ENCODE measurements at regions not wholly inside any gene's neighbourhood (a gene's known extent, or its start where the extent isn't known, plus 50 kb on each side); places are given as distances from the start of the nearest gene placed in this dataset.
"Not testable (repeated sequence)": the region's sequence is repeated elsewhere in the genome, so short reads cannot be mapped to it uniquely, and the experiment has no call there.

GRCh38 chr17:73895157-73895556 lies 250.9 kb upstream of the SDK2 start:
- DNase-seq (ENCODE audit: low read depth): no peak

- no peak for DNase-seq (ENCODE audit: low read depth)
These were observed 252.7 kb upstream of the SDK2 start for GRCh38 chr17:73896966-73897365.

- DNase-seq (ENCODE audit: low read depth): no peak
These were observed 255.6 kb upstream of the SDK2 start for GRCh38 chr17:73899839-73900238.

GRCh38 chr17:73900516-73900915 lies 256.3 kb upstream of the SDK2 start:
- no peak for DNase-seq (ENCODE audit: low read depth)

DNA sequence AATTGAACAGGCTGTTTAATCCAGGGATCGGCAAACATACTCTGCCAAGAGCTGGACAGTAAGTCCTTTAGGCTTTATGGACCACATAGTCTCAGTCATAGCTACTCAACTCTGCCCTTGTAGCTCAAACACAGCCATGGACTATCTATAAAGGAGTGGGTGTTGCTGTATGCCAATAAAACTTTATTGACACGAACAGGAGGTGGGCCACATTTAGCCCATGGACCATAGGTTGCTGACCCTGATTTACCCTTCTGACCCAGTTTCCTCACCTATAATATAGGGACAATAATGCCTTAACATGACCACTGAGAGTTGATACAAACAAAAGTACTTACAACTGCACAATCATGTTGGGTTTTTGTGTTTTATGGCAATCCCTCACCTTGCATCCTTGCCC lies 257.0 kb upstream of the SDK2 start:
- no peak for DNase-seq (ENCODE audit: low read depth)

DNA sequence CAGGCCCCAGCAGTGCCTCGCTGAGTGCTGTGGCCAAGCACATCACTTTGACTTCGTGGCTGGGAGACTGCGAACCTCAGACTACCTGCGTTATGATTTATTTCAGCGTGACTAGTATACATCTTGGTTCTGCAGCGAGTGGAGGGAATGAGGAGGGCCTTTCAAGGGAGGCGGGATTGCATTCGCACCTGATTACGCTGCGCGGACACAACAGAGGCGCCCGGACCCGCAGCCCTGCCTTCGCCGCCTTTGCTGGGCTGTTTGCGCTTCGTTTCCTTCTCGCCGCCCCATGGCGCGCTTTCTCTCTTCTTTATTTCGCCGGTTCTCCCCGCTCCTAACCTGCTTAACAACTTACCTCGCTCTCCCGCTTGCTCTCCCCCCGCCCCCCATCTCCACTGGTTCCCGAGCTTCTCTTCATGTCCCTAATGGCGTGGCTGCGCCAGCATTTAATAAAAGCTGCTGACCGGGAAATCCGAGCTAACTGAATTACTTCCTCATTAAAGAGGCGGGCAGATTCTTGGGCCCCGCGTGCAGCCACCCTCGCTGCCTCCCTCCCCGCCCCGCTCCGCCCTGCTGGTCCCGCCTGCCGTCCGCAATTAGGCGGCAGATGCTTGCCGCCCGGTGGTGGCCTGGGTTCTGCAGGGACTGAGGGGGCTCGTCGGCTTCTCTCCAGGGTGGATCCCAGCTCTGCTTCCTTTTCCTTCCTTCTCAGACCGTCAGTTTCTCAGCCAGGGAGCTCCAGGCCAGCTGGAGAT lies 257.6 kb upstream of the SDK2 start:
- DNase-seq (ENCODE audit: low read depth): no peak

DNA sequence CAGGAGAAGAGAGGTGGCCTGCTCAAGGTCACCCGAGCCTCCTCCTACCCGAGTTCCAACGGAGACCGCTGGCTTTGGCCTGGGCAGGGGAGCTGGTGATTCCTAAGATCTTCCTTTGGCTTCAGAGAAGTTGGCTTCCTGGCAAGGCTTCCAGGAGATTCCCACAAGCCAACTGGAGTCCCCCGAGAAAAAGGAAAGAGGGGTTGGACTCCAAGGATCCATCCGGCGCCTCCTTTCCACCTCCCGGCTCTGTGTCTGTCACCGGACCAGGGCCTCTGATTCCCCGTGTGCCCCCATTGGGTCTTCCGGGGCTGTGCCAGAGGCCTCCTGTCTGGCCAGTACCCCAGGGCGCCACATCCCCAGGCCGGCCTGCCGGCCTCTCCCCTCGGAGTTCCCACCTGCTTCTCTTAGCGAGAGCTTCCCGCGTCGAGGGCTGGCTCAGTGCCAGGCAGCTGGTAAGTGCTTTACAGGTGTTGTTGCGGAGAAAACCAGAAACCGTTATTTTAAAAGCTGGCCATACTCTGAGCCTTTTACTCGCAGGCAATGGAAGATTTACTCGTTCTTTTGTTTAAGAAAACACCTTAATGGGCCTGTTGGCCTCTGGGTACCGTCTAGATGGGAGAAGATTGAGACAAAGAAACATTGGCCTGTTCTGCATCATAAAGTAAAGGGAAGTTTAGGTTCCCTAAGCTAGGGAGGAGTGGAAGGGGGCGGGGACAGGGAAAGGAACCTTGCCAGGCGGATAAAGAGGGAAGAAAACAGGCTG lies 258.4 kb upstream of the SDK2 start:
- DNase-seq (ENCODE audit: low read depth): no peak

DNA sequence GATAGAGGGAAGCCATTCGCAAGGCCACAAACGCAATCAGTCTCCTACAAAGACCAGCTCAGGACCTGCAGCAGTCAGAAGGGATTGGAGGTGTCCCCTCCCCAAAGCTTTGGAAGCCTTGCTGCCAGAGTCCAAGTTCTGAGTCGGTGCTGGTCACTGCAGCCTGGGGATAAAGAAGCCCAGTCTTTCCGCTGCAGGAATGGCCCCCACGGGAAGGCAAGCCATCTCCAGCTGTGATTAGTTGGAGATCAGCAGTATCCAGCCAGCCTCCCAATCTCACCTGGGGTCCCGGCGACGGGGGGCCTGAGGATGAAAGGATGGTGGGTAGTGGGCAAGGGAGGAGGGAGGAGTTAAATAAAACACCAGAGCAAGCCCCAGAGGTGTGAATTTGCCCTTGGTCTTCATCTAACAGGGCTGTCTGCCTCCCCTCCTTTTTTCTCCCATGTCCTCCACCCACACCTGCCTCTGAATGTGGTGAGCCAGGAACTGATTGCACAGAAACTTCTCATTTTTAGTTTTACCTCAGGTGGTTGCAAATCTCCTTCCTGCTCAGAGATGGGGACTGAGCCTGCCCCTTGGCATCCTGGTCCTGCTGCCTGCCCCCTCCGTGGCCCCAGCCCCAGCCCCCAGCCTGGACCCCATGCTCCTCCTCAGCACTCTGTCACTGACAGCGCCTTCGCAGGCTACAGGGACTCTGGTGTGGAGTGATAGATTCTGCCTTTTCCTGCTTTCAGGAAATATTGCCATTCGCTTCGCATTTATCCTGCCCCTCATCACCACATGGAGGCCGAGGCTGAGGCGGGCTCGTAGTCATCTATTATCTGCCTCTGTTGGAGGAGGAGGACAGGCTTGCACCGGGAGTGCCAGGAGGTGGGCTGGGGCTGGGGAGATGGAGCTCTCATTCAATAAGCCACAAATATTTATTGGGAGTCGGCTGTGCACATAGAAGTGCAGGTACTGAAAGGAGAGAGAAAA lies 262.9 kb upstream of the SDK2 start:
- DNase-seq (ENCODE audit: low read depth): no peak

GRCh38 chr17:73909186-73909585 lies 264.9 kb upstream of the SDK2 start:
- no peak for DNase-seq (ENCODE audit: low read depth)

DNA sequence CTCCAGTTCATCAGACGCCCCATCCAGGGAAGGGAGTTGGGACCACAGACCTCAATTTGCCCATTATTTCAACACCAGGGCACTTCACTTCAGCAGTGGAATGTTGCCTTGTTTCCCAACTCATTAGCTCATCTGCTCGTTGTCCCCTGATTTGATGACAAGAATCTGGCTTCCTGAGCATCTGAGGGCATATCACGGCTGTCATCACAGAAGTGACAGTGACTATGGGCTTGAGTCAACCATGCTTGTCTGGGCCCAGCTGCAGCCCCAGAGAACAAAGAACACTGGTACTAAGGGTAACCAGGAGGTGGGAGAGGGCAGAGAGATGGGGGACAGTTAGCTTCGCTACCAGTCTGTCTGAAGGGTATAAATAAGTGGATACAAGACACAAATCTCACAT lies 266.0 kb upstream of the SDK2 start:
- no peak for DNase-seq (ENCODE audit: low read depth)

DNA sequence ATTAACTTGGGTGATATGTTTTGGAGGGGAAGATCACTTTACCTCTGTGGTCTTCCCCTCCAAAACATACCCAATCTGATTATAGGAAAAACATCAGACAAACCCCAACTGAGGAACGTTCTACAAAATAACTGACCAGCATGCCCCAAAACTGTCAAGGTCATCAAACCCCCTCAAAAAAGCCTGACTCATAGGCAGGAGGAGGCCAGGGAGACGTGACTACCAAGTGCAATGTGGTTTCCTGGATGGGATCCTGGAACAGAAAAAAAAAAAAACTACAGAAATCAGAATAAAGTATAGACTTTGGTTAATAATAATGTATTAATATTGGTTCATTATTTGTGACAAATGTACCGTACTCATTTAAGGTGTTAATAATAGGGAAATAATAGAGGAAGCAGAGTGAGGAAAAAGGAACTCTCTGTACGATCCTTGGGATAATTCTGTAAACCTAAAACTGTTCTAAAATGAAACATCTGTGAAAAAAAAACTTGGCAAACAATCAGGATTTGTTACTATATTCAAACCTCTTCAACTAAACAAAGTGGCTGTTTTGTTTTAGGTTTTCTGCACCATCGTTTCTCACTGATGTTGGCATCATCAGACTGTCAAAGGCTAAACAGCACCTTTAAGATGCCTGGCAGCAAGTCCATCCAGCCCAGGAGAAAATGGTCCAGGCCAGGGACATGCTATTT lies 266.7 kb upstream of the SDK2 start:
- no peak for DNase-seq (ENCODE audit: low read depth)

- DNase-seq (ENCODE audit: low read depth): no peak
These were observed 267.6 kb upstream of the SDK2 start for GRCh38 chr17:73911726-73912372.

DNA sequence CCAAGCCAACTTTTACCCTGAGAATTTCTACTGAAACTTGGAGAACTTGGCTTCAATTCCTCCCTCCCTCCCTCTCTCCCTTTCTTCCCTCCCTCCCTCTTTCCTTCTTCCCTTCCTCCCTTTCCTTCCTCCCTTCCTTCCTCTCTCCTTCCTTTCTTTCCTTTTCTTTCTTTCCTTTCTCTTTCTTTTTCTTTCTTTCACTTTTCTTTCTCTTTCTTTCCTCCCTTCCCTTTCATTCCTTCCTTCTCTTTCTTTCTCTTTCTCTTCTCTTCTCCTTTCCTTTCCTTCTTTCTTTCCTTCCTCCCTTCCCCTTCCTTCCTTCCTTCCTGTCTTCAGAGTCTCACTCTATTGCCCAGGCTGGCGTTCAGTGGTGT lies 268.1 kb upstream of the SDK2 start:
- DNase-seq (ENCODE audit: low read depth): no peak

GRCh38 chr17:73914536-73915274 lies 270.5 kb upstream of the SDK2 start:
- no peak for DNase-seq (ENCODE audit: low read depth)

DNA sequence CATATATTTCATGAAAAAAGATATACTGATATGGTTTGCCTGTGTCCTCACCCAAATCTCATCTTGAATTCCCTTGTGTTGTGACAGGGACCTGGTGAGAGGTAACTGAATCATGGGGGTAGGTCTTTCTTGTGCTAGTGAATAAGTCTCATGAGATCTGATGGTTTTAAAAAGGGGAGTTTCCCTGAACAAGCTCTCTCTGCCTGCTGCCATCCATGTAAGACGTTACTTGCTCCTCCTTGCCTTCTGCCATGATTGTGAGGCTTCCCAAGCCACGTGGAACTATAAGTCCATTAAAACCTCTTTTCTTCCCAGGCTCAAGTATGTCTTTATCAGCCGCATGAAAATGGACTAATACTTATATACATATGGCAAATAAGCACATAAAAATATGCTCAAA lies 274.8 kb upstream of the SDK2 start:
- not testable (repeated sequence) for DNase-seq (ENCODE audit: low read depth)

- no peak for DNase-seq (ENCODE audit: low read depth)
These were observed 277.1 kb upstream of the SDK2 start for GRCh38 chr17:73921306-73921705.

DNA sequence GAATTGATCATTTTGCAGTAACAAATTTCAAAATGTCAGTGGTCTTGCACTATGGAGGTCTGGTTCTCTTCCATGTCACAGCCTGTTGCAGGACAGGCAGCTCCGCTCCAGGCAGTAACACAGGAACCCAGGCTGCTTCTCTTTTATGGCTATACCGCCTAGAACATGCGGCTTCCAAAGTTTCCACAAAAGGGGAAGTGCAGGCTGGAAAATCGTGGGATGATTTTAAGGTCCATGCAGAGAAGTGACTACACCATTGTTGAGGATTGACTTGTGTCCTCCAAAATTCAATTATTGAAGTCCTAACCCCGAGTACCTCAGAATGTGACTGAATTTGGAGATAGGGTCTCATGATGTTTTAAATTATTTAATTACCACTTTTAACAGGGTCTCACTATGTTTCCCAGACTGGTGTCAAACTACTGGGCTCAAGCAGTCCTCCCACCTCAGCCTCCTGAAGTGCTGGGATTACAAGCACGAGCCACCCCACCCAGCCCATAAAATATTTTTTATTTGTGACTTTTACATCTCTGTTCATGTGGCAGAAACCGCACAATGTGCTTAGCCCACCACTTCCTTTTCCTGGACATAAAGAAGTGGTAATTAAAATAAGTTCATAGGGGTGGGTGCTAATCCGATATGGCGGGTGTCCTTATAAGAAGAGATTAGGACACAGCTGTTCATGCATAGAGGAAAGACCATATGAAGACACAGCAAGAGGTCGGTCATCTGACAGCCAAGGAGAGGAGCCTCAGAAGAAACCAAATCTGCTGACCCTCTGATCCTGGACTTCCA lies 279.2 kb upstream of the RPL38 start:
- no peak for DNase-seq (ENCODE audit: low read depth)

DNA sequence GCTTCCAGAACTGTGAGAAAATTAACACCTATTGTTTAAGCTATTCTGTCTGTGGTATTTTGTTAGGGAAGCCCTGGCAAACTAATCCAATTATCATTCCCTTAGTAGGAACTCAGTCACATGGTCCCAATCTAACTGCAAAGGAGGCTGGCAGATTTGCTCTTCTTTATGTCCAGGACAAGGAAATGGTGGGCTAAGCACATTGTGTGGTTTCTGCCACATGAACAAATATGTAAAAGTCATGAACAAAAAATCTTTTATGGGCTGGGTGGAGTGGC lies 278.6 kb upstream of the RPL38 start:
- DNase-seq (ENCODE audit: low read depth): no peak

GRCh38 chr17:73929860-73930430 lies 273.5 kb upstream of the RPL38 start:
- no peak for DNase-seq (ENCODE audit: low read depth)
